Mesenchymal stem cell (in vitro differentiated cells and primary cell): ENCODE measurements at regions not wholly inside any gene's neighbourhood (a gene's known extent, or its start where the extent isn't known, plus 50 kb on each side); places are given as distances from the start of the nearest gene placed in this dataset.
A peak's percentile ranks its signal among the peaks of the same experiment; 100 is the strongest.

Source experiments
- DNase-seq: peaks from one replicate; pipeline ENCODE4 v3.0.0-alpha.2; 2013
- H2AFZ ChIP-seq: one replicate; pipeline ENCODE4 v1.6.1; 2013; ENCODE audit warnings: low read depth, mild to moderate bottlenecking, control low read depth, inconsistent platforms, low read length, moderate library complexity
- H2AK5ac ChIP-seq: 2 replicates; pipeline ENCODE4 v1.6.1; 2013; ENCODE audit warnings: low read length, moderate library complexity, mild to moderate bottlenecking, inconsistent platforms; ENCODE audit not compliant: severe bottlenecking
- H2BK120ac ChIP-seq: one replicate; pipeline ENCODE4 v1.6.1; 2013; ENCODE audit warnings: low read depth, mild to moderate bottlenecking, inconsistent platforms, low read length, moderate library complexity
- H2BK12ac ChIP-seq, 2 experiments: one replicate each; pipeline ENCODE4 v1.6.1; 2013; ENCODE audit warnings: inconsistent platforms in 2 of 2, low read length in 2 of 2, mild to moderate bottlenecking in 2 of 2, moderate library complexity in 2 of 2, control low read depth in 1 of 2
- H2BK15ac ChIP-seq: one replicate; pipeline ENCODE4 v1.6.1; 2013; ENCODE audit warnings: mild to moderate bottlenecking, low read depth, inconsistent platforms; ENCODE audit not compliant: poor library complexity, severe bottlenecking
- H2BK5ac ChIP-seq: 2 replicates; pipeline ENCODE4 v1.6.1; 2013; ENCODE audit warnings: low read depth, mild to moderate bottlenecking, low read length, control low read depth, inconsistent platforms; ENCODE audit not compliant: poor library complexity, severe bottlenecking
- H3K14ac ChIP-seq, 2 experiments: one replicate each; pipeline ENCODE4 v1.6.1; 2013; ENCODE audit warnings: inconsistent platforms in 2 of 2, low read length in 2 of 2, control low read depth in 1 of 2, mild to moderate bottlenecking in 1 of 2, moderate library complexity in 1 of 2
- H3K18ac ChIP-seq, 2 experiments: one replicate each; pipeline ENCODE4 v1.6.1; 2013; ENCODE audit warnings: inconsistent platforms in 2 of 2, low read length in 2 of 2, control low read depth in 1 of 2, low read depth in 1 of 2, mild to moderate bottlenecking in 1 of 2
- H3K23ac ChIP-seq, 2 experiments: one replicate each; pipeline ENCODE4 v1.6.1; 2013; ENCODE audit warnings: inconsistent platforms in 2 of 2, low read length in 2 of 2, mild to moderate bottlenecking in 2 of 2, moderate library complexity in 2 of 2, control low read depth in 1 of 2
- H3K27ac ChIP-seq: 2 replicates; pipeline ENCODE4 v1.5.1; 2013; ENCODE audit warnings: mild to moderate bottlenecking, moderate library complexity, low read length, control low read depth, inconsistent platforms; ENCODE audit not compliant: poor library complexity, severe bottlenecking
- H3K27me3 ChIP-seq, 2 experiments: 2 replicates each; pipeline versions ENCODE4 v1.6.1 to v1.7.0; 2013; ENCODE audit warnings: low read length in 2 of 2, mild to moderate bottlenecking in 2 of 2, moderate library complexity in 2 of 2, control low read depth in 1 of 2, inconsistent platforms in 1 of 2; ENCODE audit not compliant: control insufficient read depth in 1 of 2, insufficient read depth in 1 of 2
- H3K36me3 ChIP-seq, 2 experiments: 2 replicates each; pipeline versions ENCODE4 v1.6.1 to v1.7.0; 2013; ENCODE audit warnings: low read length in 2 of 2, control low read depth in 1 of 2, inconsistent platforms in 1 of 2, low read depth in 1 of 2, mild to moderate bottlenecking in 1 of 2; ENCODE audit not compliant: insufficient read depth in 2 of 2, control insufficient read depth in 1 of 2
- H3K4ac ChIP-seq, 2 experiments: one replicate each; pipeline ENCODE4 v1.6.1; 2013; ENCODE audit warnings: inconsistent platforms in 2 of 2, low read length in 2 of 2, mild to moderate bottlenecking in 2 of 2, moderate library complexity in 2 of 2, control low read depth in 1 of 2, low read depth in 1 of 2
- H3K4me1 ChIP-seq: 2 replicates; pipeline ENCODE4 v1.6.1; 2013; ENCODE audit warnings: low read depth, low read length, control low read depth; ENCODE audit not compliant: control insufficient read depth, insufficient read depth
- H3K4me2 ChIP-seq: 2 replicates; pipeline ENCODE4 v1.6.1; 2013; ENCODE audit warnings: low read length, mild to moderate bottlenecking, inconsistent platforms; ENCODE audit not compliant: poor library complexity, severe bottlenecking
- H3K4me3 ChIP-seq, 2 experiments: 2 replicates each; pipeline versions ENCODE4 v1.5.1 to v1.7.0; 2013; ENCODE audit warnings: low read length in 2 of 2, mild to moderate bottlenecking in 2 of 2, control low read depth in 1 of 2, low read depth in 1 of 2; ENCODE audit not compliant: insufficient read depth in 1 of 2
- H3K79me1 ChIP-seq: replicated peaks from 2 replicates; pipeline ENCODE4 v1.6.1; 2013; ENCODE audit warnings: mild to moderate bottlenecking, control low read depth, low read length, inconsistent platforms; ENCODE audit not compliant: poor library complexity, severe bottlenecking
- H3K9ac ChIP-seq: 2 replicates; pipeline ENCODE4 v1.7.0; 2013; ENCODE audit warnings: mild to moderate bottlenecking, low read length, moderate library complexity
- H3K9me3 ChIP-seq: 2 replicates; pipeline ENCODE4 v1.7.0; 2013; ENCODE audit warnings: mild to moderate bottlenecking, low read length; ENCODE audit not compliant: control insufficient read depth
- H4K8ac ChIP-seq: one replicate; pipeline ENCODE4 v1.6.1; 2013; ENCODE audit warnings: inconsistent platforms, mild to moderate bottlenecking, low read length, moderate library complexity
- H4K91ac ChIP-seq: one replicate; pipeline ENCODE4 v1.6.1; 2013; ENCODE audit warnings: mild to moderate bottlenecking, low read length, inconsistent platforms
- WGBS: methylation state at CpG from one replicate; pipeline ENCODE4 v1.1.7; 2013; ENCODE audit warnings: mixed read lengths; 5-methylcytosine and 5-hydroxymethylcytosine counted together

DNA sequence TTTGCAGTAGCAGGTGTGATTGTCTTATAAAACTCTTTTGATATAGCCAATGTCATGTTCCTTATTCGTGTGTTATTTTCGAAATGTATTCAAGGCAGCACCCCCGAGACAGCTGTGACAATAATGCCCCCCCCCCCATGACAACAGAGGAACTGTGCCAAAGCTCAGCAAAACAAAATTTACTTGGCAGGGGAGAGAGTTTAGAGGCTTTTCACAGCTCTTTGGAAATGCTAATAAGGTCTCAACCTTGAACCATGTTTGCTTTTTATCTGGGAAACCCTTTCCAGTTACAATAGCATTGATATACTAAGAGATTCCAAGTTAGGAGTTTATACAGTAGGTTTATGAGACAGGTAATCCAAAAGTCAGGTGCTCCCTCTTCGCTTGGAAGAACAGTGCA lies 56.4 kb upstream of the USP44 start:
- Histone ChIP-seq H2BK15ac (no peak overlapping the region), H3K23ac (no peak overlapping the region), H2AFZ (no peak overlapping the region), H3K18ac (no peak overlapping the region), H3K4me1 (no peaks in the 10 kb centered on the region), H2AK5ac (no peak overlapping the region), H3K4me2 (no peak overlapping the region), H3K4ac (no peak overlapping the region), H4K8ac (no peak overlapping the region), H3K79me1 (no peaks in the 10 kb centered on the region), H2BK120ac (no peak overlapping the region), H4K91ac (no peak overlapping the region), H3K14ac (no peak overlapping the region), H2BK12ac (no peak overlapping the region), H3K4me3 (no peak overlapping the region), H3K9me3 (no peaks in the 10 kb centered on the region), H3K36me3 (no peaks in the 10 kb centered on the region), H3K27me3 (no peaks in the 10 kb centered on the region), H2BK5ac (no peak overlapping the region), H3K9ac (no peak overlapping the region), H3K27ac (no peak overlapping the region)
- WGBS: 21% methylated on average over 3 of the region's 4 CpGs
- DNase-seq: no peak

DNA sequence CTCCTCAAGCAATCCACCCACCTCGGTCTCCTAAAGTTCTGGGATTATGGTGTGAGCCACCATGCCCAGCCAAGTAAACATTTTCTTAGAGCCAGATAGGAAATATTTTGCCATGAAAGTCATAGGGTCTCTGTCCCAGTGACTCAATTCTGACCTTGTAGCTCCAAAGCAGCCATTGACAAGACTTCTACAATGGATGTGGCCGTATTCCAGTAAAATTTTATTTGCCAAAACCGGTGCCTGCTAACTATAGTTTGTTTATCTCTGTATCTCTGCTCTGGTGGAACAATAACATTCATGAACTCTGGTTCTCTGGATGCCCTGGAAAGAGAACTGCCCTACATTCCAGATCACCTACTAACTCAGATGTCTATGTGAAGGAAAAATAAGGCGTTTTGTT lies 54.6 kb upstream of the USP44 start:
- H3K27me3 ChIP-seq: no peaks in the 10 kb centered on the region
- no peak overlapping the region for H3K9ac ChIP-seq
- no peak overlapping the region for H3K27ac ChIP-seq
- no peak overlapping the region for H4K91ac ChIP-seq
- H2BK12ac ChIP-seq: no peak overlapping the region
- no peak overlapping the region for H4K8ac ChIP-seq
- DNase-seq: no peak
- no peaks in the 10 kb centered on the region for H3K79me1 ChIP-seq
- no peak overlapping the region for H3K4me2 ChIP-seq
- no peak overlapping the region for H3K14ac ChIP-seq
- no peak overlapping the region for H3K18ac ChIP-seq
- no peak overlapping the region for H2BK120ac ChIP-seq
- H3K23ac ChIP-seq: no peak overlapping the region
- H2BK15ac ChIP-seq: no peak overlapping the region
- no peaks in the 10 kb centered on the region for H3K4me1 ChIP-seq
- 63% methylated on average over 3 of the region's 4 CpGs for WGBS
- H3K9me3 ChIP-seq: no peaks in the 10 kb centered on the region
- no peaks in the 10 kb centered on the region for H3K36me3 ChIP-seq
- no peak overlapping the region for H2BK5ac ChIP-seq
- H3K4ac ChIP-seq: no peak overlapping the region
- no peak overlapping the region for H3K4me3 ChIP-seq
- peak overlapping the region; percentile 47 for H2AK5ac ChIP-seq
- H2AFZ ChIP-seq: no peak overlapping the region

DNA sequence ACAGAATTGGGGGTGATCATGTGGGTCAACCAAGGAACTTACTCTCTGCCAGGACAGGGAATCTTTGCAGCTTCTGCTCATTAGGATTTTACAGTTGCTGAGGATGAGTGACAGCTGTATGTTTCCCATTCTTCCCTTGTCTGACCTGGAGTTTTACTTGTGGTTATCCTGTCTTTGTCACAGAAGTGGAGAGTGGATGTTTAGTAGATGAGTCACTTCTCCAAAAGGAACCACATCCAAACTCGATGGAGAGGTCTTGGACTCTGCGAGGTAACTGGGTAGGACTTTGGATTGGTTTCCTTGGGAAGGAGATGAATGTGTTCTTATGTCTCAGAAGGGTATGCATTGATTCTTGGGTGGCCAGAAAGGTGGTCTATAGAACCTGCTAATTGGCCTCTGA lies 53.8 kb upstream of the USP44 start:
- H3K36me3 ChIP-seq: no peaks in the 10 kb centered on the region
- no peak overlapping the region for H2AFZ ChIP-seq
- H2BK5ac ChIP-seq: no peak overlapping the region
- H3K27ac ChIP-seq: no peak overlapping the region
- H3K4me1 ChIP-seq: no peaks in the 10 kb centered on the region
- no peak overlapping the region for H3K4ac ChIP-seq
- H4K8ac ChIP-seq: no peak overlapping the region
- DNase-seq: peak; percentile 23
- no peak overlapping the region for H3K18ac ChIP-seq
- H3K23ac ChIP-seq: no peak overlapping the region
- H3K4me2 ChIP-seq: no peak overlapping the region
- no peak overlapping the region for H4K91ac ChIP-seq
- no peak overlapping the region for H2BK15ac ChIP-seq
- no peaks in the 10 kb centered on the region for H3K27me3 ChIP-seq
- no peak overlapping the region for H3K4me3 ChIP-seq
- no peak overlapping the region for H3K14ac ChIP-seq
- no peak overlapping the region for H2BK12ac ChIP-seq
- H3K9ac ChIP-seq: no peak overlapping the region
- H2AK5ac ChIP-seq: no peak overlapping the region
- H2BK120ac ChIP-seq: no peak overlapping the region
- H3K79me1 ChIP-seq: no peaks in the 10 kb centered on the region
- no CpG with 5 or more reads among the region's 2 CpGs for WGBS
- no peaks in the 10 kb centered on the region for H3K9me3 ChIP-seq

DNA sequence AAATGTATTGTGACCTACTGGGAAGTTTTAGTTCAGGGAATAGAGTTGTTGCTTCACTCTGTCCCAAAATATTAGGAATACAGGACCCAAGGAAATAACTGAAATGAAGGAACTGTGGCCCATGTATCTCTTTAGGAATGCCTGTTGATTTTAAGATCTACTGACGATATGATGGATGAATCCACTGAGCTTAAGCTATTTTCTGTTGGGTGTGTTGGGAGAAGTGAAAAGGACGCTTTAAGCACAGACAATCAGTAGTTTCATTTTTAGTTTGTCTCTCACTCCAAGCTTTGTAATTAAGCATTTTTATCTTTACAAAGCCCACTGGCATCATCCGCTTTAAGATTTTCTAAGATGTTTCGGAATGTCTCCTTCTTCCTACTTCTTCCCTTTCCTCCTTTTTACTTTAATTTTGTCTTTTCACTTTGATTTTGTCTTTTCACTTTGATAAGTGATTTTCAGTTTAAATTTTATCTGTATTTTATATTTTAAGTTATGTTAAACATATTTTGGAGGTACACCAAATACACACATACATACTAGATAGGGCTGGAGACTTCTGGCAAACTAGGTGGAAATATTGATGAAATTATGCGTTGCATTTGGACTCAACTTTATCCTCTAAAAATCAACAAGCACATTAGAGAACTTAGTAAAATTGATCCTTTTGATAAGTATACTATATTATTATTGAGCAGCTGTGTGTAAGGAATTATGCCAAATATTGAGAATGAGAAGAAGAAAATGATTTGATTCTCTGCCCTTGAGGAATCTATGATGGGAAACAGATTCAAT lies 52.3 kb upstream of the USP44 start:
- Histone ChIP-seq H3K14ac (no peak overlapping the region), H3K4me3 (no peak overlapping the region), H3K4me1 (no peaks in the 10 kb centered on the region), H3K23ac (no peak overlapping the region), H4K91ac (no peak overlapping the region), H2BK12ac (no peak overlapping the region), H3K9me3 (no peaks in the 10 kb centered on the region), H3K27me3 (no peaks in the 10 kb centered on the region), H2BK15ac (no peak overlapping the region), H3K79me1 (no peaks in the 10 kb centered on the region), H2BK5ac (no peak overlapping the region), H3K4me2 (no peak overlapping the region), H2AFZ (no peak overlapping the region), H2BK120ac (no peak overlapping the region), H2AK5ac (no peak overlapping the region), H3K9ac (no peak overlapping the region), H3K36me3 (no peaks in the 10 kb centered on the region), H3K4ac (no peak overlapping the region), H3K18ac (no peak overlapping the region), H4K8ac (no peak overlapping the region), H3K27ac (no peak overlapping the region)
- 98% methylated on average over 3 of the region's 5 CpGs for WGBS
- DNase-seq: no peak
